Heart left ventricle (tissue), 16 donors: ENCODE measurements at regions not wholly inside any gene's neighbourhood (a gene's known extent, or its start where the extent isn't known, plus 50 kb on each side); places are given as distances from the start of the nearest gene placed in this dataset.
"Not testable (repeated sequence)": the region's sequence is repeated elsewhere in the genome, so short reads cannot be mapped to it uniquely, and the experiment has no call there.

ENCODE experiments used
- ATAC-seq, 4 donors: fragments of 200-7000 bp; cut with Tn5 transposase; one replicate each; pipeline ENCODE4 v1.9.1; 2020 to 2022; ENCODE audit warnings: moderate library complexity in 4 of 4, mild to moderate bottlenecking in 3 of 4, moderate number of reproducible peaks in 1 of 4
- DNase-seq, 5 donors: peaks; one replicate each; pipeline ENCODE4 v3.0.0-alpha.2; 2020
- H3K27ac ChIP-seq, 12 donors: fragments of 200-600 bp; sonication (generic) in 4 of 12; one replicate each; pipeline versions ENCODE4 v1.5.0 to v1.8.0; 2016 to 2022; ENCODE audit warnings: mild to moderate bottlenecking in 2 of 12
- H3K27me3 ChIP-seq, 9 donors: fragments of 200-600 bp; sonication (generic) in 2 of 9; one replicate each; pipeline versions ENCODE4 v1.5.1 to v1.8.0; 2016 to 2022; ENCODE audit warnings: mild to moderate bottlenecking in 3 of 9
- H3K36me3 ChIP-seq, 9 donors: fragments of 200-600 bp; sonication (generic) in 2 of 9; one replicate each; pipeline versions ENCODE4 v1.5.0 to v1.8.0; 2018 to 2022; ENCODE audit warnings: mild to moderate bottlenecking in 2 of 9
- H3K4me1 ChIP-seq, 12 donors: fragments of 200-600 bp; sonication (generic) in 4 of 12; one replicate each; pipeline versions ENCODE4 v1.5.0 to v1.8.0; 2016 to 2022; ENCODE audit warnings: mild to moderate bottlenecking in 3 of 12
- H3K4me3 ChIP-seq, 12 donors: fragments of 200-600 bp; sonication (generic) in 4 of 12; one replicate each; pipeline versions ENCODE4 v1.5.0 to v1.8.0; 2017 to 2022; ENCODE audit warnings: mild to moderate bottlenecking in 9 of 12, moderate library complexity in 4 of 12
- H3K9me3 ChIP-seq, 12 donors: fragments of 200-600 bp; sonication (generic) in 4 of 12; one replicate each; pipeline versions ENCODE4 v1.5.0 to v1.8.0; 2016 to 2022; ENCODE audit warnings: mild to moderate bottlenecking in 1 of 12
- POLR2A ChIP-seq, 2 donors: fragments of 450-650 bp; IDR thresholded peaks; one replicate each; pipeline ENCODE4 v1.6.1; 2017; ENCODE audit warnings: antibody characterized with exemption in 2 of 2, mild to moderate bottlenecking in 2 of 2, moderate library complexity in 2 of 2
- WGBS, 4 donors: extraction: QIAGEN DNeasy Blood & Tissue Kit in 2 of 4; methylation state at CpG; one replicate each; pipeline versions ENCODE4 v1.1.5 to v1.1.7; 2013 to 2018; 5-methylcytosine and 5-hydroxymethylcytosine counted together
- intact Hi-C, 10 donors: fragments of 100-400 bp; cut with DNase I; formaldehyde crosslinking; loops; one replicate each; pipeline versions ENCODE4 v1.11.1 to v1.14.2; 2022
- TF ChIP-seq, protein P1 (sequence below), 12 donors: fragments of 200-600 bp; sonication (generic) in 4 of 12; IDR thresholded peaks; one replicate each; pipeline versions ENCODE4 v1.5.0 to v1.8.0; 2018 to 2022; ENCODE audit warnings: antibody characterized with exemption in 12 of 12, mild to moderate bottlenecking in 5 of 12
- donor health status: ischemic (EF 13 %, LVEDD 7.1; RV severe dilation, severe dysfunction).
- donor health status: healthy with polysubstance abuse.
- donor health status: DM: no; HTN: yes; CAD: no.
- donor health status: DM: no; HTN: no; CAD: no.
- donor health status: ischemic (EF 25% LVEDD 6.9; RV normal size, moderate dysfunction).
- donor health status: ischemic (EF 25% LVEDD 5.7; RV mildly dilated, moderate dysfunction).
- donor health status: healthy.
- donor health status: DM: yes; HTN: yes; CAD: no.
- donor health status: ischemic (EF 35%, LVEDD 5.7; RV mildly dilated, moderate dysfunction).
- donor health status: nonischemic (EF 11% LVEDD 7.7; RV severe dilation, severe dysfunction).
- donor health status: DM: yes; HTN: yes; CAD: no.
- donor health status: PGD.
- donor health status: ischemic (EF 29% LVEDD 5.4; RV normal size, mild dysfunction).
- donor health status: nonischemic (EF 23%, LVEDD 6.1; RV moderate dilation, normal function).

DNA sequence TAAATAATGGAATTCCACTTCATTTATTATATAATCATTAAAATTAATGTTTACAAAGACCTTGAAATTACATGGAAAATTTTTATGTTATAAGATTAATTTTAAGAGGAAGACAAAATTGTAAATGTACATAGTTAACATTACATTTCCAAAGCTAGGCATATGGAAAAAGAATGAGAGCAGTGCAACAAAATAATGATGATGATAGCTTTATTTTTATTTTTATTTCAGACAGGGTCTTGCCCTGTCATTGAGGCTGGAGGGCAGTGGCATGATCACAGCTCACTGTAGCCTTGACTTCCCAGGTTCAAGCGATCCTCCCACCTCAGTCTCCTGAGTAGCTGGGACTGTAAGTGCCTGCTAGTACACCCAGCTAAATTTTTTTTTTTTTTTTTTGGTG, 61.2 kb upstream of the ZCCHC2 start:
- no peak overlapping the region for H3K4me3 ChIP-seq
- peaks cover 0 to 19% (median 0%) of the 10 kb centered on the region in 12 donors for H3K4me1 ChIP-seq
- WGBS, 4 donors, result 94 to 100% (median 99%) methylated on average over 1 of the region's 1 CpG
- H3K27ac ChIP-seq, result peak overlapping the region in 1 of 12 donors; percentile 75
- ATAC-seq (no peak), DNase-seq (no peak)
- TF ChIP-seq POLR2A (IDR thresholded peaks at IDR 0.05), result no peak
- TF ChIP-seq, protein P1, sequence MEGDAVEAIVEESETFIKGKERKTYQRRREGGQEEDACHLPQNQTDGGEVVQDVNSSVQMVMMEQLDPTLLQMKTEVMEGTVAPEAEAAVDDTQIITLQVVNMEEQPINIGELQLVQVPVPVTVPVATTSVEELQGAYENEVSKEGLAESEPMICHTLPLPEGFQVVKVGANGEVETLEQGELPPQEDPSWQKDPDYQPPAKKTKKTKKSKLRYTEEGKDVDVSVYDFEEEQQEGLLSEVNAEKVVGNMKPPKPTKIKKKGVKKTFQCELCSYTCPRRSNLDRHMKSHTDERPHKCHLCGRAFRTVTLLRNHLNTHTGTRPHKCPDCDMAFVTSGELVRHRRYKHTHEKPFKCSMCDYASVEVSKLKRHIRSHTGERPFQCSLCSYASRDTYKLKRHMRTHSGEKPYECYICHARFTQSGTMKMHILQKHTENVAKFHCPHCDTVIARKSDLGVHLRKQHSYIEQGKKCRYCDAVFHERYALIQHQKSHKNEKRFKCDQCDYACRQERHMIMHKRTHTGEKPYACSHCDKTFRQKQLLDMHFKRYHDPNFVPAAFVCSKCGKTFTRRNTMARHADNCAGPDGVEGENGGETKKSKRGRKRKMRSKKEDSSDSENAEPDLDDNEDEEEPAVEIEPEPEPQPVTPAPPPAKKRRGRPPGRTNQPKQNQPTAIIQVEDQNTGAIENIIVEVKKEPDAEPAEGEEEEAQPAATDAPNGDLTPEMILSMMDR (IDR thresholded peaks at IDR 0.05), result no peak
- H3K36me3 ChIP-seq, result no peaks in the 10 kb centered on the region
- no peaks in the 10 kb centered on the region for H3K27me3 ChIP-seq
- intact Hi-C loops, result no loop called here
- peaks cover 0 to 8% (median 0%) of the 10 kb centered on the region in 12 donors for H3K9me3 ChIP-seq

GRCh38 chr18:62464266-62464665, 58.6 kb upstream of the ZCCHC2 start:
- intact Hi-C loops, result no loop called here
- H3K27me3 ChIP-seq, result no peaks in the 10 kb centered on the region
- H3K4me1 ChIP-seq, result peaks cover 0 to 11% (median 0%) of the 10 kb centered on the region in 12 donors
- no peak overlapping the region for H3K27ac ChIP-seq
- no peak overlapping the region for H3K4me3 ChIP-seq
- TF ChIP-seq POLR2A (IDR thresholded peaks at IDR 0.05), result no peak
- peaks cover 0 to 8% (median 0%) of the 10 kb centered on the region in 12 donors for H3K9me3 ChIP-seq
- DNase-seq, result no peak
- no peak for ATAC-seq
- WGBS, 4 donors, result 91 to 100% (median 97%) methylated on average over 1 of the region's 1 CpG
- no peaks in the 10 kb centered on the region for H3K36me3 ChIP-seq

DNA sequence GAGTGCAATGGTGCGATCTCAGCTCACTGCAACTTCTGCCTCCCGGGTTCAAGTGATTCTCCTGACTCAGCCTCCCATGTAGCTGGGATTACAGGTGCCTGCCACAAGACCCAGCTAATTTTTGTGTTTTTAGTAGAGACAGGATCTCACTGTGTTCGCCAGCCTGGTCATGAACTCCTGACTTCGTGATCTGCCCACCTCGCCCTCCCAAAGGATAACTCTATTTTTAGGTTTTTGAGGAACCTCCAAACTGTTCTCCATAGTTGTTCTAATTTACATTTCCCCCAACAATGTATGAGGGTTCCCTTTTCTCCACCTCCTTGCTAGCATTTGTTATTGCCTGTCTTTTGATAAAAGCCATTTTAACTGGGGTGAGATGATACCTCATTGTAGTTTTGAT, 53.7 kb upstream of the ZCCHC2 start:
- H3K36me3 ChIP-seq, result not testable (repeated sequence)

More for the DNA sequence above, 53.7 kb upstream of the ZCCHC2 start:
- H3K4me1 ChIP-seq, intact Hi-C loops, H3K27ac ChIP-seq, DNase-seq, ATAC-seq, H3K27me3 ChIP-seq, H3K4me3 ChIP-seq: not testable (repeated sequence)
- 89 to 95% (median 92%) methylated on average over 5 of the region's 5 CpGs for WGBS, 4 donors
- H3K9me3 ChIP-seq, result peaks cover 0 to 51% (median 13%) of the 10 kb centered on the region in 12 donors
